Keratinocyte (primary cell): ENCODE measurements at regions not wholly inside any gene's neighbourhood (a gene's known extent, or its start where the extent isn't known, plus 50 kb on each side); places are given as distances from the start of the nearest gene placed in this dataset.

Experiments
- DNase-seq: peaks from one replicate; pipeline ENCODE4 v3.0.0-alpha.2; 2011; ENCODE audit warnings: low read depth, missing footprints, low spot score
- FAIRE-seq: peaks from 2 replicates; lab custom pipeline; 2011; peaks lifted over from hg19 to GRCh38; lab: Jason Lieb, UNC
- H2AFZ ChIP-seq: 2 replicates; pipeline ENCODE4 v1.6.0; 2012; ENCODE audit warnings: low read length, control low read depth, inconsistent platforms; ENCODE audit not compliant: control insufficient read depth
- H3K27ac ChIP-seq: 2 replicates; pipeline ENCODE4 v1.5.1; 2011; ENCODE audit warnings: low read length; ENCODE audit not compliant: control insufficient read depth, insufficient read depth
- H3K27me3 ChIP-seq: 3 replicates; pipeline ENCODE4 v1.6.0; 2011; ENCODE audit warnings: low read length; ENCODE audit not compliant: control insufficient read depth, insufficient read depth; ENCODE audit errors: extremely low read depth
- H3K36me3 ChIP-seq, 2 experiments: 2 replicates in 1 of 2; 3 replicates in 1 of 2; pipeline ENCODE4 v1.5.1; 2011; ENCODE audit warnings: low read length in 2 of 2, mild to moderate bottlenecking in 1 of 2; ENCODE audit not compliant: control insufficient read depth in 2 of 2, insufficient read depth in 2 of 2; ENCODE audit errors: extremely low read depth in 1 of 2
- H3K4me1 ChIP-seq: 3 replicates; pipeline ENCODE4 v1.5.1; 2011; ENCODE audit warnings: low read length; ENCODE audit not compliant: control insufficient read depth, insufficient read depth; ENCODE audit errors: extremely low read depth
- H3K4me2 ChIP-seq: 3 replicates; pipeline ENCODE4 v1.6.0; 2011; ENCODE audit warnings: low read depth, low read length; ENCODE audit not compliant: control insufficient read depth, insufficient read depth; ENCODE audit errors: extremely low read depth
- H3K4me3 ChIP-seq, 3 experiments: fragments of 200-600 bp in 1 of 3; sonication (generic) in 1 of 3; 2 replicates in 2 of 3; 3 replicates in 1 of 3; pipeline ENCODE4 v1.5.1; 2011 to 2016; ENCODE audit warnings: low read length in 3 of 3, mild to moderate bottlenecking in 3 of 3, control low read depth in 2 of 3, inconsistent platforms in 1 of 3, low read depth in 1 of 3, mixed read lengths in 1 of 3, mixed run types in 1 of 3, moderate library complexity in 1 of 3; ENCODE audit not compliant: control insufficient read depth in 2 of 3, insufficient read depth in 2 of 3; ENCODE audit errors: extremely low read depth in 1 of 3
- H3K79me2 ChIP-seq: 2 replicates; pipeline ENCODE4 v1.6.0; 2012; ENCODE audit warnings: low read length; ENCODE audit not compliant: control insufficient read depth, insufficient read depth
- H3K9ac ChIP-seq: 3 replicates; pipeline ENCODE4 v1.6.0; 2011; ENCODE audit warnings: low read length; ENCODE audit not compliant: control insufficient read depth, insufficient read depth; ENCODE audit errors: extremely low read depth
- H3K9me1 ChIP-seq: 3 replicates; pipeline ENCODE4 v1.6.0; 2011; ENCODE audit warnings: low read length; ENCODE audit not compliant: control insufficient read depth, insufficient read depth; ENCODE audit errors: extremely low read depth
- H3K9me3 ChIP-seq: 2 replicates; pipeline ENCODE4 v1.5.1; 2012; ENCODE audit warnings: low read depth, low read length; ENCODE audit not compliant: control insufficient read depth
- H4K20me1 ChIP-seq: 3 replicates; pipeline ENCODE4 v1.6.0; 2011; ENCODE audit warnings: low read length; ENCODE audit not compliant: control insufficient read depth, insufficient read depth; ENCODE audit errors: extremely low read depth
- EZH2 ChIP-seq: IDR thresholded peaks from one replicate; pipeline ENCODE4 v1.6.1; 2012; ENCODE audit warnings: inconsistent platforms, mild to moderate bottlenecking, low read length, moderate library complexity
- dilution Hi-C: fragments of 300-500 bp; cut with MboI; formaldehyde crosslinking; loops from one replicate; pipeline ENCODE4 v1.7.0; 2020; ENCODE audit warnings: low sequenced_read_pairs; ENCODE audit not compliant: extremely low pct_ligation_motif_present
- TF ChIP-seq, protein P1 (sequence below), 3 experiments: IDR thresholded peaks in 1 of 3; conservative IDR thresholded peaks in 1 of 3; optimal IDR thresholded peaks in 1 of 3; 2 replicates in 2 of 3; 3 replicates in 1 of 3; pipeline versions ENCODE3 to v1.5.1; 2011; ENCODE audit warnings: low read length in 3 of 3, mild to moderate bottlenecking in 3 of 3, moderate library complexity in 2 of 3, control low read depth in 1 of 3, inconsistent platforms in 1 of 3; ENCODE audit not compliant: insufficient read depth in 2 of 3; ENCODE audit errors: extremely low read depth in 1 of 3

DNA sequence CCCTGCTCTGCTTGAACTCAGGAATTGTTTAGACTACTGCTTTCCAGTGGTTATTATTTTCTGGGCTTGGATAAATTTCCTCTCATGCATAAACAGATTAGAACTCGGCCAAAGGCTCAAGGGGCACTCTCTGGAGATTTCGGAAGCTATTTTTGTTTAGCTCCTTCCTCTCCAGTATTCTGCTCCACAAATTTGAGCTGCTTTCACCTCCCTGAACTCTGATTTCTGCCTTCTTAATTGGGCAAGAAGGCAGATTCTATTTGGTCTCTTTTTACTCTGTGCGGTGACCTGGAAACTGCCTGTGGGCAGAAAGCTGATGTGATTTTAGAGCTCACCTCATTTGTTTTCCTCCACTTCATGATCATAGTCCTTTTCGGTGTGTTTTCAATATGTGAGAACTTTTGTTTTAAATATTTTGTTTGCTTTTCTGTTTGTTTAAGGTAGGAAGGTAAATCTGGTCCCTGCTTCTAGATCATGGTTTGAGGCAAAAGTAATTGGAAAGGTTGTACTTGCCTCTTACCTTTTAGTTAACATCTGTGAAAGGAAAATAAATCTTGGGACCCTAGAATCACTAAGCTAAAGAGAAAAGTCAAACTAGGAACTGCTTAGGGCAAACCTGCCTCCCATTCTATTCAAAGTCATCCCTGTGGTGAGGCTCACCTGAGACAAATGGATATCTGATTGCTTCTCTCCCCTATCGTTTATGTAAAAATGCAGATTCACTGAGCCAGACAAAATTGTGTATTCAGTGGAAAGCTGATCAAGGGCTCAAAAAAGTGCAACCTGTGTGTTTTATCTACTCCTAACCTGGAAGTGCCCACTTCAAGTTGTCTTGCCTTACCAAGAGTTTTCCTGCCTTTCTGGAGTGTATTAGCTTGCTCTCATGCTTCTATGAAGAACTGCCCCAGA lies 714.7 kb upstream of the PCDH20 start:
- Histone ChIP-seq H3K79me2 (no peaks in the 10 kb centered on the region), H2AFZ (no peak overlapping the region), H3K4me2 (no peak overlapping the region), H3K9ac (no peak overlapping the region), H3K27me3 (no peaks in the 10 kb centered on the region), H3K4me3 (no peak overlapping the region), H3K9me3 (no peaks in the 10 kb centered on the region), H3K4me1 (no peaks in the 10 kb centered on the region), H4K20me1 (no peaks in the 10 kb centered on the region), H3K9me1 (no peaks in the 10 kb centered on the region), H3K36me3 (no peaks in the 10 kb centered on the region), H3K27ac (no peak overlapping the region)
- TF ChIP-seq, protein P1, sequence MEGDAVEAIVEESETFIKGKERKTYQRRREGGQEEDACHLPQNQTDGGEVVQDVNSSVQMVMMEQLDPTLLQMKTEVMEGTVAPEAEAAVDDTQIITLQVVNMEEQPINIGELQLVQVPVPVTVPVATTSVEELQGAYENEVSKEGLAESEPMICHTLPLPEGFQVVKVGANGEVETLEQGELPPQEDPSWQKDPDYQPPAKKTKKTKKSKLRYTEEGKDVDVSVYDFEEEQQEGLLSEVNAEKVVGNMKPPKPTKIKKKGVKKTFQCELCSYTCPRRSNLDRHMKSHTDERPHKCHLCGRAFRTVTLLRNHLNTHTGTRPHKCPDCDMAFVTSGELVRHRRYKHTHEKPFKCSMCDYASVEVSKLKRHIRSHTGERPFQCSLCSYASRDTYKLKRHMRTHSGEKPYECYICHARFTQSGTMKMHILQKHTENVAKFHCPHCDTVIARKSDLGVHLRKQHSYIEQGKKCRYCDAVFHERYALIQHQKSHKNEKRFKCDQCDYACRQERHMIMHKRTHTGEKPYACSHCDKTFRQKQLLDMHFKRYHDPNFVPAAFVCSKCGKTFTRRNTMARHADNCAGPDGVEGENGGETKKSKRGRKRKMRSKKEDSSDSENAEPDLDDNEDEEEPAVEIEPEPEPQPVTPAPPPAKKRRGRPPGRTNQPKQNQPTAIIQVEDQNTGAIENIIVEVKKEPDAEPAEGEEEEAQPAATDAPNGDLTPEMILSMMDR (optimal IDR thresholded peaks at IDR 0.05 in 1 of 3, IDR thresholded peaks at IDR 0.05 in 1 of 3, conservative IDR thresholded peaks at IDR 0.05 in 1 of 3; ENCODE audit: extremely low read depth in 1 of 3, insufficient read depth in 2 of 3, low read length in 3 of 3) = no peak
- no peak for TF ChIP-seq EZH2
- FAIRE-seq (no peak), DNase-seq (no peak)
- dilution Hi-C loops = no loop called here

DNA sequence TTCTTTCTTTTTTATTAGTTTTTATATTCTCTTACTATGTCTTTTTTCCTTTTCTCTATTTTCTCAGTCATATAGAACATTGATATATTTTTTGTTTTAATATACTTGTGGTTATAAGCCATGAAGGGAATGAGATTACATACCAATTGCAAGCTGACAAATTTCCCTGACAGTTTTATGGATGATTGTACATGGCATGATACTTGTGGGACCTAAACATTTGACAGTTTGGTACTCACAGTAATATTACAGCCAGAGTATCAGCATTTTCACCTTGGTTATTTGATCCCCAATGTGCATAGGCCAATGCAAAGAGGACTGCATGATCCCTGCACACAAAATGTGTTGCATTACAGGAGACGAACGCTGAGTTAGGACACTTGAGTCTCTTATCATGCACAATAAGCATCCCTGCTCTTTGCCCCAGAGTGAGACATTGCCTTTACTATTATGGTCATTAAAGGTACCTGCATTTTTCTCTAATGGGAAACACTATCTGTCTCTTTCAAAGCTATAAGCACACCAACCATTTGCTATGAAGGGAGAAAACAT lies 713.4 kb upstream of the PCDH20 start:
- FAIRE-seq = no peak
- Histone ChIP-seq H3K9me3 (no peaks in the 10 kb centered on the region), H2AFZ (no peak overlapping the region), H3K27ac (no peak overlapping the region), H3K9ac (no peak overlapping the region), H3K79me2 (no peaks in the 10 kb centered on the region), H3K9me1 (no peaks in the 10 kb centered on the region), H3K4me1 (no peaks in the 10 kb centered on the region), H3K27me3 (no peaks in the 10 kb centered on the region), H3K4me2 (no peak overlapping the region), H4K20me1 (no peaks in the 10 kb centered on the region), H3K36me3 (no peaks in the 10 kb centered on the region), H3K4me3 (no peak overlapping the region)
- DNase-seq = no peak
- TF ChIP-seq, protein P1 (optimal IDR thresholded peaks at IDR 0.05 in 1 of 3, IDR thresholded peaks at IDR 0.05 in 1 of 3, conservative IDR thresholded peaks at IDR 0.05 in 1 of 3; ENCODE audit: extremely low read depth in 1 of 3, insufficient read depth in 2 of 3, low read length in 3 of 3) = no peak
- no peak for TF ChIP-seq EZH2
- dilution Hi-C loops = no loop called here
